H1 (cell line): ENCODE measurements at regions not wholly inside any gene's neighbourhood (a gene's known extent, or its start where the extent isn't known, plus 50 kb on each side); places are given as distances from the start of the nearest gene placed in this dataset.

ENCODE experiments used
- CTCF ChIA-PET: fragments of 300-600 bp; sonication (Branson Sonifier 250); formaldehyde crosslinking; loops from one replicate; lab custom pipeline; 2021; ENCODE audit not compliant: partially characterized antibody; lab: Charles Lee
- POLR2A ChIA-PET: fragments of 300-600 bp; sonication (Branson Sonifier 250); formaldehyde crosslinking; loops from one replicate; lab custom pipeline; 2021; ENCODE audit warnings: inconsistent platforms; ENCODE audit not compliant: partially characterized antibody; lab: Charles Lee
- DNase-seq, 2 experiments: peaks; one replicate each; pipeline versions ENCODE4 v3.0.0 to v3.0.0-alpha.2; 2010 to 2022; ENCODE audit warnings: low spot score in 2 of 2, low read depth in 1 of 2, mixed read lengths in 1 of 2
- FAIRE-seq: peaks from 2 replicates; lab custom pipeline; 2011; peaks lifted over from hg19 to GRCh38; lab: Jason Lieb, UNC
- H2AFZ ChIP-seq: 2 replicates; pipeline ENCODE4 v1.8.1; 2012; ENCODE audit warnings: low read length, inconsistent platforms
- H2AK5ac ChIP-seq: 2 replicates; pipeline ENCODE4 v1.6.1; 2013; ENCODE audit warnings: low read depth, low read length
- H2BK120ac ChIP-seq: replicated peaks from 2 replicates; pipeline ENCODE3; 2013; ENCODE audit warnings: low read depth, low read length, inconsistent platforms
- H2BK12ac ChIP-seq: 2 replicates; pipeline ENCODE4 v1.6.1; 2013; ENCODE audit warnings: low read depth, low read length
- H2BK15ac ChIP-seq: 2 replicates; pipeline ENCODE4 v1.6.1; 2013; ENCODE audit warnings: low read length
- H2BK20ac ChIP-seq: 2 replicates; pipeline ENCODE4 v1.6.1; 2013; ENCODE audit warnings: low read length
- H2BK5ac ChIP-seq: 2 replicates; pipeline ENCODE4 v1.6.1; 2013; ENCODE audit warnings: low read depth, low read length
- H3K14ac ChIP-seq: 2 replicates; pipeline ENCODE4 v1.6.1; 2013; ENCODE audit warnings: inconsistent platforms; ENCODE audit not compliant: insufficient read length
- H3K18ac ChIP-seq: 2 replicates; pipeline ENCODE4 v1.6.1; 2013; ENCODE audit warnings: low read length; ENCODE audit errors: extremely low read depth
- H3K23ac ChIP-seq: 2 replicates; pipeline ENCODE4 v1.6.1; 2013; ENCODE audit warnings: inconsistent platforms; ENCODE audit not compliant: insufficient read length
- H3K23me2 ChIP-seq: 2 replicates; pipeline ENCODE4 v1.6.1; 2013; ENCODE audit warnings: low read depth, low read length
- H3K27ac ChIP-seq: 2 replicates; pipeline ENCODE4 v1.6.1; 2011; ENCODE audit warnings: low read depth, low read length, inconsistent platforms
- H3K27me3 ChIP-seq, 4 experiments: replicated peaks in 1 of 4; 1 replicate in 1 of 4; 2 replicates in 3 of 4; pipeline versions ENCODE4 v1.6.1 to v1.8.1; 2011 to 2013; ENCODE audit warnings: low read length in 3 of 4, mild to moderate bottlenecking in 3 of 4, inconsistent platforms in 2 of 4, mixed read lengths in 2 of 4, moderate library complexity in 1 of 4; ENCODE audit not compliant: control insufficient read depth in 3 of 4, insufficient read depth in 3 of 4; ENCODE audit errors: extremely low read depth in 1 of 4
- H3K36me3 ChIP-seq, 4 experiments: 2 replicates each; pipeline versions ENCODE4 v1.6.1 to v1.8.1; 2011 to 2013; ENCODE audit warnings: mild to moderate bottlenecking in 4 of 4, low read length in 3 of 4, moderate library complexity in 2 of 4, control low read depth in 1 of 4, inconsistent platforms in 1 of 4; ENCODE audit not compliant: insufficient read depth in 4 of 4, control insufficient read depth in 2 of 4
- H3K4ac ChIP-seq: replicated peaks from 2 replicates; pipeline ENCODE3; 2013; ENCODE audit warnings: low read length, low read depth, mixed read lengths, inconsistent platforms; ENCODE audit not compliant: insufficient read length
- H3K4me1 ChIP-seq, 4 experiments: replicated peaks in 1 of 4; 1 replicate in 1 of 4; 2 replicates in 3 of 4; pipeline versions ENCODE4 v1.6.1 to v1.8.1; 2011 to 2013; ENCODE audit warnings: low read length in 3 of 4, inconsistent platforms in 2 of 4, mixed read lengths in 1 of 4; ENCODE audit not compliant: insufficient read depth in 4 of 4, control insufficient read depth in 3 of 4
- H3K4me2 ChIP-seq, 2 experiments: 2 replicates each; pipeline versions ENCODE4 v1.6.1 to v1.8.1; 2011 to 2013; ENCODE audit warnings: low read depth in 2 of 2, low read length in 2 of 2, control low read depth in 1 of 2, inconsistent platforms in 1 of 2, mild to moderate bottlenecking in 1 of 2; ENCODE audit not compliant: insufficient read depth in 1 of 2
- H3K4me3 ChIP-seq, 4 experiments: fragments of 200-600, 300-600 bp in 1 of 4; sonication (generic), shearing (Covaris generic), sonication (Bioruptor Twin) in 1 of 4; 2 replicates each; pipeline versions ENCODE4 v1.5.1 to v1.8.1; 2011 to 2016; ENCODE audit warnings: low read length in 4 of 4, low read depth in 3 of 4, control low read depth in 2 of 4, inconsistent platforms in 2 of 4, mild to moderate bottlenecking in 2 of 4, mixed read lengths in 1 of 4, moderate library complexity in 1 of 4; ENCODE audit not compliant: insufficient read depth in 2 of 4; ENCODE audit errors: extremely low read depth in 1 of 4
- H3K56ac ChIP-seq: replicated peaks from 2 replicates; pipeline ENCODE3; 2013; ENCODE audit warnings: low read depth, mild to moderate bottlenecking, mixed read lengths, low read length, inconsistent platforms; ENCODE audit not compliant: insufficient read length
- H3K79me1 ChIP-seq: 2 replicates; pipeline ENCODE4 v1.6.1; 2013; ENCODE audit warnings: low read depth, low read length, control low read depth
- H3K79me2 ChIP-seq, 2 experiments: 2 replicates each; pipeline versions ENCODE4 v1.6.1 to v1.8.1; 2012 to 2013; ENCODE audit warnings: low read length in 2 of 2, mild to moderate bottlenecking in 2 of 2, inconsistent platforms in 1 of 2; ENCODE audit not compliant: insufficient read depth in 2 of 2, control insufficient read depth in 1 of 2
- H3K9ac ChIP-seq, 4 experiments: replicated peaks in 1 of 4; 1 replicate in 1 of 4; 2 replicates in 3 of 4; pipeline versions ENCODE4 v1.6.1 to v1.8.1; 2011 to 2013; ENCODE audit warnings: low read depth in 3 of 4, low read length in 3 of 4, control low read depth in 2 of 4, mild to moderate bottlenecking in 2 of 4, moderate library complexity in 2 of 4, inconsistent platforms in 1 of 4; ENCODE audit errors: extremely low read depth in 1 of 4
- H3K9me3 ChIP-seq, 2 experiments: 2 replicates each; pipeline versions ENCODE4 v1.6.1 to v1.8.1; 2012 to 2013; ENCODE audit warnings: mild to moderate bottlenecking in 2 of 2, moderate library complexity in 2 of 2, control low read depth in 1 of 2, inconsistent platforms in 1 of 2, low read depth in 1 of 2, low read length in 1 of 2, mixed read lengths in 1 of 2; ENCODE audit not compliant: insufficient read depth in 2 of 2
- H4K20me1 ChIP-seq, 2 experiments: replicated peaks in 1 of 2; 2 replicates each; pipeline versions ENCODE3 to v1.8.1; 2011 to 2013; ENCODE audit warnings: inconsistent platforms in 2 of 2, low read length in 2 of 2, mild to moderate bottlenecking in 1 of 2; ENCODE audit not compliant: insufficient read depth in 2 of 2, control insufficient read depth in 1 of 2
- H4K5ac ChIP-seq: 2 replicates; pipeline ENCODE4 v1.6.1; 2013; ENCODE audit warnings: low read length, low read depth, mixed read lengths, inconsistent platforms; ENCODE audit not compliant: insufficient read length
- H4K8ac ChIP-seq: 2 replicates; pipeline ENCODE4 v1.8.0; 2013; ENCODE audit warnings: mild to moderate bottlenecking, moderate library complexity, low read length, inconsistent platforms; ENCODE audit not compliant: insufficient read depth; ENCODE audit errors: extremely low read depth
- H4K91ac ChIP-seq: replicated peaks from 2 replicates; pipeline ENCODE3; 2013; ENCODE audit warnings: low read length, mixed read lengths, inconsistent platforms; ENCODE audit not compliant: insufficient read length
- EGR1 ChIP-seq: IDR thresholded peaks from 2 replicates; pipeline ENCODE4 v1.6.1; 2011; ENCODE audit warnings: low read depth, low read length, borderline replicate concordance
- RNF2 ChIP-seq: fragments of 200-900, 300-1000 bp; sonication (generic); IDR thresholded peaks from 2 replicates; pipeline ENCODE4 v1.7.1; 2016; ENCODE audit warnings: borderline replicate concordance, low read depth, mild to moderate bottlenecking, antibody characterized with exemption, low read length; ENCODE audit not compliant: poor library complexity, severe bottlenecking; ENCODE audit errors: missing control alignments
- SIX5 ChIP-seq: IDR thresholded peaks from 2 replicates; pipeline ENCODE4 v1.6.1; 2011; ENCODE audit warnings: mild to moderate bottlenecking, low read depth, low read length
- SP2 ChIP-seq: IDR thresholded peaks from 2 replicates; pipeline ENCODE4 v1.6.1; 2012; ENCODE audit warnings: mild to moderate bottlenecking, low read length, inconsistent platforms

DNA sequence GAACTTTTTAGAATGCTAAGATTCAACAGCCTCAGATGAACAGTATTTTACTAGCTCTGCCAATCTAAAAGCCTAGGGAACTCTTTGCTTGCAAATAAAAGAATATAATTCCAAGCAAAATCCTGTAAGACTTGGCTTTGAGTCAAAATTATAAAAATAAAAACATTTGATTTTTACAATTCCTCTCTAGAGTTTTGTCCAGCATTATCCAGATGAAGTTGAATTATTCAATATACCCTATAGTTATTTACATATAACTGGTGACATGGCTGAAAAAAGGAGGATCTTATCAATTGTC, 378.3 kb downstream of the ETS1 start:
- H3K27ac ChIP-seq = no peak overlapping the region
- no peaks in the 10 kb centered on the region; the same call in 1 of the 2 replicates for H3K23me2 ChIP-seq
- H2BK20ac ChIP-seq = no peak overlapping the region
- H3K9me3 ChIP-seq = peaks cover under 1% of the 10 kb centered on the region in 2 experiments; a peak in 1 of 4 replicates
- ChIA-PET POLR2A (no interaction called here), CTCF (no interaction called here)
- H2BK12ac ChIP-seq = no peak overlapping the region
- H2BK120ac ChIP-seq = no peak overlapping the region
- no peak overlapping the region for H2BK15ac ChIP-seq
- no peak overlapping the region for H4K5ac ChIP-seq
- no peak overlapping the region for H3K18ac ChIP-seq
- H3K9ac ChIP-seq = no peak overlapping the region
- no peaks in the 10 kb centered on the region for H3K27me3 ChIP-seq
- no peaks in the 10 kb centered on the region for H3K4me1 ChIP-seq
- H3K4me2 ChIP-seq = no peak overlapping the region
- H4K20me1 ChIP-seq = no peaks in the 10 kb centered on the region
- H3K56ac ChIP-seq = no peak overlapping the region
- H2AK5ac ChIP-seq = no peak overlapping the region
- H3K4ac ChIP-seq = no peak overlapping the region
- TF ChIP-seq SP2 (no peak), SIX5 (no peak), RNF2 (no peak), EGR1 (no peak)
- no peak overlapping the region for H4K8ac ChIP-seq
- no peaks in the 10 kb centered on the region for H3K79me2 ChIP-seq
- H3K4me3 ChIP-seq = no peak overlapping the region
- H3K79me1 ChIP-seq = no peaks in the 10 kb centered on the region
- H3K23ac ChIP-seq = no peak overlapping the region
- no peak overlapping the region for H3K14ac ChIP-seq
- H2AFZ ChIP-seq = no peak overlapping the region
- FAIRE-seq (no peak), DNase-seq (no peak)
- H3K36me3 ChIP-seq = no peaks in the 10 kb centered on the region
- no peak overlapping the region for H2BK5ac ChIP-seq
- no peak overlapping the region for H4K91ac ChIP-seq
